ENCODE measurements at regions not wholly inside any gene's neighbourhood (a gene's known extent, or its start where the extent isn't known, plus 50 kb on each side); places are given as distances from the start of the nearest gene placed in this dataset.

DNA sequence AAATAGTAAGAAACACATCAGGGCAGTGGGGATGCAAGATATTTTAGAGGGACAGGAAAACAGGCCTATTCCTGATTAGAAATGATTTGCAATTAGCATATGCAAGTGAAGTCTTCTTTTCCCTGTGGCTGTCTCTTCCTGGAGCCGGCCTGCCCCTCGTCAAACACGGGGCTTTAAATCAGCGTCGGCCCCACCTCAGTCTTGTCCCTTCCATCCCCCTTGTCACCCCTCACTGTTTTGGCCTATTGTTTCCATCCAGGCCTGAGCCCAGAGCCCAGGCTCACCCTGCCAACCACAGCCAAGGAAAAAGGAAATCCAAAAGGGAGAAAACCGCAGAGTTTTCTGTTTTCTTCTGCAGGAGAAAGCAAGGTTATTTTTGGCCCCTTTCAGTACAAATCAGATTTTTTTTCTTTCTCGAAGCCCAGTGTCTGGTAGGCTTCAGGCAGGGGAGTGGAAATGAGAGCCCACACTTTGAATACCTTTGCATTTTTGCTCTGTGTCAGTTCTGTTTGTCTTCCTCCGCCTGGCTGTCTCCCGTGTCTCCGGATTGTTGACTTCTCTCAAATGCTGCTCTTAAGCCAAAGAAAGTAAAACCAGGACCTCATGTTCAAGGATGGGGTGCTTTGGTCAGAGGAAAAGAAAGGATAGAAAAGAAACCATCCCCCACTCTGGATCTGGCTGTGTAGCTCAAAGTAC, 399.9 kb upstream of the CDH11 start:
- TF ChIP-seq POLR2A (IDR thresholded peaks at IDR 0.05; ENCODE audit: low read depth, low read length) (no peak), RFX5 (IDR thresholded peaks at IDR 0.05; ENCODE audit: low read depth, low read length) (no peak), CEBPB (IDR thresholded peaks at IDR 0.05; ENCODE audit: low read depth, low read length) (no peak), BHLHE40 (IDR thresholded peaks at IDR 0.05; ENCODE audit: low read depth, low read length) (no peak), MAFK (IDR thresholded peaks at IDR 0.05; ENCODE audit: low read depth, low read length) (no peak), MAZ (IDR thresholded peaks at IDR 0.05; ENCODE audit: borderline replicate concordance, low read depth, low read length) (no peak), FOS (IDR thresholded peaks at IDR 0.05; ENCODE audit: low read depth, low read length) (no peak), CHD1 (IDR thresholded peaks at IDR 0.05; ENCODE audit: low read depth, low read length) (no peak)
- TF ChIP-seq, protein P1, sequence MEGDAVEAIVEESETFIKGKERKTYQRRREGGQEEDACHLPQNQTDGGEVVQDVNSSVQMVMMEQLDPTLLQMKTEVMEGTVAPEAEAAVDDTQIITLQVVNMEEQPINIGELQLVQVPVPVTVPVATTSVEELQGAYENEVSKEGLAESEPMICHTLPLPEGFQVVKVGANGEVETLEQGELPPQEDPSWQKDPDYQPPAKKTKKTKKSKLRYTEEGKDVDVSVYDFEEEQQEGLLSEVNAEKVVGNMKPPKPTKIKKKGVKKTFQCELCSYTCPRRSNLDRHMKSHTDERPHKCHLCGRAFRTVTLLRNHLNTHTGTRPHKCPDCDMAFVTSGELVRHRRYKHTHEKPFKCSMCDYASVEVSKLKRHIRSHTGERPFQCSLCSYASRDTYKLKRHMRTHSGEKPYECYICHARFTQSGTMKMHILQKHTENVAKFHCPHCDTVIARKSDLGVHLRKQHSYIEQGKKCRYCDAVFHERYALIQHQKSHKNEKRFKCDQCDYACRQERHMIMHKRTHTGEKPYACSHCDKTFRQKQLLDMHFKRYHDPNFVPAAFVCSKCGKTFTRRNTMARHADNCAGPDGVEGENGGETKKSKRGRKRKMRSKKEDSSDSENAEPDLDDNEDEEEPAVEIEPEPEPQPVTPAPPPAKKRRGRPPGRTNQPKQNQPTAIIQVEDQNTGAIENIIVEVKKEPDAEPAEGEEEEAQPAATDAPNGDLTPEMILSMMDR (conservative IDR thresholded peaks at IDR 0.05; ENCODE audit: low read depth, low read length) = no peak
